ENCODE measurements at regions not wholly inside any gene's neighbourhood (a gene's known extent, or its start where the extent isn't known, plus 50 kb on each side); places are given as distances from the start of the nearest gene placed in this dataset.

DNA sequence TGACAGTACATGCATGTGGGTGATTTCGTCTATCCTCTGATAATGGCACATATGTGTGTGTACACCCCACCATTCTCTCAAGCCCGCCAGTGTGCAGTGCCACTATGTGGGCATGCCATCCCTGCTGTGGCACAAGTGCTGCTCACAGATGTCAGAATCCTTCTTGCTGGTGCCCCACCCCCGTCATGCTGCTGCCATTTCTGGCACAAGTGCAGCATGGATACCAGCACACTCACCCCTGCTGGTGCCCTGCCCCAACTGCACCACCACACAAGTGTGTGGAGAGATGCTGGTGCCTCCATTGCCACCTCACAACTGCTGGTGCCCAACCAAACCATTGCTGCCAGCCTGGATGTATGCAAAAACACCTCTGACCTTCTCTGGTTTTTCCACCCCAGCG is 1133.8 kb downstream of the TECRL start:
- TF ChIP-seq POLR2A (IDR thresholded peaks at IDR 0.05): no peak
- TF ChIP-seq, protein P1, sequence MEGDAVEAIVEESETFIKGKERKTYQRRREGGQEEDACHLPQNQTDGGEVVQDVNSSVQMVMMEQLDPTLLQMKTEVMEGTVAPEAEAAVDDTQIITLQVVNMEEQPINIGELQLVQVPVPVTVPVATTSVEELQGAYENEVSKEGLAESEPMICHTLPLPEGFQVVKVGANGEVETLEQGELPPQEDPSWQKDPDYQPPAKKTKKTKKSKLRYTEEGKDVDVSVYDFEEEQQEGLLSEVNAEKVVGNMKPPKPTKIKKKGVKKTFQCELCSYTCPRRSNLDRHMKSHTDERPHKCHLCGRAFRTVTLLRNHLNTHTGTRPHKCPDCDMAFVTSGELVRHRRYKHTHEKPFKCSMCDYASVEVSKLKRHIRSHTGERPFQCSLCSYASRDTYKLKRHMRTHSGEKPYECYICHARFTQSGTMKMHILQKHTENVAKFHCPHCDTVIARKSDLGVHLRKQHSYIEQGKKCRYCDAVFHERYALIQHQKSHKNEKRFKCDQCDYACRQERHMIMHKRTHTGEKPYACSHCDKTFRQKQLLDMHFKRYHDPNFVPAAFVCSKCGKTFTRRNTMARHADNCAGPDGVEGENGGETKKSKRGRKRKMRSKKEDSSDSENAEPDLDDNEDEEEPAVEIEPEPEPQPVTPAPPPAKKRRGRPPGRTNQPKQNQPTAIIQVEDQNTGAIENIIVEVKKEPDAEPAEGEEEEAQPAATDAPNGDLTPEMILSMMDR (IDR thresholded peaks at IDR 0.05): no peak

All from uterus (tissue), 2 donors.